ENCODE measurements at regions not wholly inside any gene's neighbourhood (a gene's known extent, or its start where the extent isn't known, plus 50 kb on each side); places are given as distances from the start of the nearest gene placed in this dataset.

- Histone ChIP-seq H3K4me2 (ENCODE audit: low read length) (peak overlapping the region; percentile 33; the same call in 1 of the 2 replicates), H3K9me3 (ENCODE audit: control insufficient read depth in 1 of 2, insufficient read depth in 1 of 2, low read depth in 1 of 2, low read length in 2 of 2) (no peaks in the 10 kb centered on the region), H4K20me1 (ENCODE audit: insufficient read depth) (no peaks in the 10 kb centered on the region), H3K79me2 (ENCODE audit: insufficient read depth, low read length) (no peaks in the 10 kb centered on the region), H3K27me3 (ENCODE audit: insufficient read depth, low read length) (no peaks in the 10 kb centered on the region), H3K36me3 (ENCODE audit: control insufficient read depth in 1 of 2, insufficient read depth in 2 of 2, low read length in 2 of 2) (no peaks in the 10 kb centered on the region), H3K4me1 (ENCODE audit: control insufficient read depth in 1 of 2, insufficient read depth in 2 of 2, low read length in 2 of 2) (peaks cover 0 to 7% of the 10 kb centered on the region in 2 experiments; a peak in 1 of 4 replicates), H3K27ac (ENCODE audit: low read depth, low read length) (no peak overlapping the region), H3K4me3 (replicated peaks in 1 of 2; ENCODE audit: low read depth in 1 of 2, low read length in 2 of 2) (no peak overlapping the region), H3K9ac (ENCODE audit: low read length) (no peak overlapping the region), H3K9me2 (ENCODE audit: insufficient read depth) (no peaks in the 10 kb centered on the region), H2AFZ (ENCODE audit: low read depth, low read length, poor library complexity, severe bottlenecking) (peak overlapping the region; percentile 89)
- ChIA-PET CTCF (interaction anchor here (0.5 to 1.5 kb wide), 13 partner anchors 9 to 854 kb away, joined by 3 to 9 read pairs (median 3); no protein-coding TSS in a partner anchor), POLR2A (interaction anchor here (0.6 to 1.4 kb wide), 2 partner anchors 9 to 434 kb away, joined by 3 to 5 read pairs; no protein-coding TSS in a partner anchor), RAD21 (ENCODE audit: low non-redundant PET in 1 of 2, low total read pairs in 2 of 2, uncharacterized antibody in 2 of 2, unreplicated experiment in 2 of 2) (no interaction called here)
- ATAC-seq (peak; percentile 99), DNase-seq (ENCODE audit: low read depth, low spot score) (peak; percentile 60)
- no TSS peak for BruUV-seq (replicated peaks)
- TF ChIP-seq CBX3 (IDR thresholded peaks at IDR 0.05; ENCODE audit: low read depth) (peak; percentile 96), EZH2 (IDR thresholded peaks at IDR 0.05) (no peak), TCF7L2 (IDR thresholded peaks at IDR 0.05; ENCODE audit: borderline replicate concordance, extremely low read depth, insufficient read depth, insufficient read length) (peak; percentile 26), MAX (IDR thresholded peaks at IDR 0.05) (peak; percentile 98), POLR2A (IDR thresholded peaks at IDR 0.05; ENCODE audit: borderline replicate concordance, extremely low read depth, insufficient read depth, insufficient read length) (no peak), RAD21 (IDR thresholded peaks at IDR 0.05; ENCODE audit: low read depth) (peak; percentile 63), ZFX (IDR thresholded peaks at IDR 0.05) (peak; percentile 14; the same call in 1 of the 2 replicates), CTCF (IDR thresholded peaks at IDR 0.05 in 2 of 3, conservative IDR thresholded peaks at IDR 0.05 in 1 of 3; ENCODE audit: borderline replicate concordance in 1 of 3, insufficient read depth in 1 of 3, low read depth in 2 of 3, low read length in 2 of 3) (peak; percentile 68 to 90 (median 88)), JUND (IDR thresholded peaks at IDR 0.05) (no peak), ZBTB33 (IDR thresholded peaks at IDR 0.05; ENCODE audit: extremely low read depth, insufficient replicate concordance, low read length) (no peak), REST (IDR thresholded peaks at IDR 0.05; ENCODE audit: low read depth) (no peak)
- intact Hi-C loops (cut with micrococcal nuclease) = no loop called here
Observed at GRCh38 chr12:116687888-116688287, 50.0 kb downstream of the SPRING1 start.
